H9 (cell line): ENCODE measurements at regions not wholly inside any gene's neighbourhood (a gene's known extent, or its start where the extent isn't known, plus 50 kb on each side); places are given as distances from the start of the nearest gene placed in this dataset.

Source experiments
- DNase-seq: peaks from one replicate; pipeline ENCODE4 v3.0.0-alpha.2; 2017
- H2AFZ ChIP-seq: one replicate; pipeline ENCODE4 v1.6.1; 2013; ENCODE audit warnings: mild to moderate bottlenecking, low read length, control low read depth, moderate library complexity
- H2AK5ac ChIP-seq: 2 replicates; pipeline ENCODE4 v1.6.1; 2013; ENCODE audit warnings: low read length, control low read depth, mixed read lengths; ENCODE audit not compliant: insufficient read length
- H2BK120ac ChIP-seq: one replicate; pipeline ENCODE4 v1.6.1; 2013; ENCODE audit warnings: low read depth, mild to moderate bottlenecking, low read length, control low read depth, inconsistent platforms; ENCODE audit not compliant: poor library complexity, severe bottlenecking
- H2BK12ac ChIP-seq: 2 replicates; pipeline ENCODE4 v1.6.1; 2013; ENCODE audit warnings: low read length, control low read depth, mixed read lengths, low read depth; ENCODE audit not compliant: insufficient read length
- H2BK15ac ChIP-seq: 2 replicates; pipeline ENCODE4 v1.6.1; 2013; ENCODE audit warnings: low read depth, low read length, control low read depth
- H2BK20ac ChIP-seq: one replicate; pipeline ENCODE4 v1.6.1; 2013; ENCODE audit warnings: low read depth, mild to moderate bottlenecking, low read length, control low read depth, inconsistent platforms; ENCODE audit not compliant: poor library complexity, severe bottlenecking
- H2BK5ac ChIP-seq: 2 replicates; pipeline ENCODE4 v1.6.1; 2013; ENCODE audit warnings: low read length, control low read depth, mixed read lengths; ENCODE audit not compliant: insufficient read length
- H3K14ac ChIP-seq: 2 replicates; pipeline ENCODE4 v1.6.1; 2013; ENCODE audit warnings: low read length, control low read depth; ENCODE audit not compliant: insufficient read depth
- H3K18ac ChIP-seq: 2 replicates; pipeline ENCODE4 v1.6.1; 2013; ENCODE audit warnings: low read depth, mild to moderate bottlenecking, mixed read lengths, low read length, control low read depth; ENCODE audit not compliant: insufficient read length
- H3K23ac ChIP-seq: 2 replicates; pipeline ENCODE4 v1.6.1; 2013; ENCODE audit warnings: low read length, control low read depth, mixed read lengths, low read depth; ENCODE audit not compliant: insufficient read length
- H3K23me2 ChIP-seq: 2 replicates; pipeline ENCODE4 v1.6.1; 2013; ENCODE audit warnings: low read depth, mild to moderate bottlenecking, mixed read lengths, low read length, control low read depth; ENCODE audit not compliant: insufficient read length, poor library complexity, severe bottlenecking
- H3K27ac ChIP-seq: 2 replicates; pipeline ENCODE4 v1.5.1; 2013; ENCODE audit warnings: low read length, control low read depth, mixed read lengths, low read depth; ENCODE audit not compliant: insufficient read length
- H3K27me3 ChIP-seq: 2 replicates; pipeline ENCODE4 v1.6.1; 2013; ENCODE audit warnings: low read length, control low read depth, inconsistent platforms; ENCODE audit not compliant: insufficient read depth
- H3K4ac ChIP-seq: 2 replicates; pipeline ENCODE4 v1.6.1; 2013; ENCODE audit warnings: low read depth, mild to moderate bottlenecking, control low read depth, inconsistent platforms, low read length, moderate library complexity
- H3K4me1 ChIP-seq: 2 replicates; pipeline ENCODE4 v1.6.1; 2013; ENCODE audit warnings: low read length, control low read depth, inconsistent platforms; ENCODE audit not compliant: insufficient read depth
- H3K4me2 ChIP-seq: 2 replicates; pipeline ENCODE4 v1.6.1; 2013; ENCODE audit warnings: low read length, control low read depth, mixed read lengths; ENCODE audit not compliant: insufficient read length, insufficient read depth
- H3K56ac ChIP-seq: 2 replicates; pipeline ENCODE4 v1.6.1; 2013; ENCODE audit warnings: low read depth, mild to moderate bottlenecking, mixed read lengths, low read length, control low read depth; ENCODE audit not compliant: insufficient read length
- H3K79me1 ChIP-seq: 2 replicates; pipeline ENCODE4 v1.6.1; 2013; ENCODE audit warnings: low read depth, mild to moderate bottlenecking, moderate library complexity, low read length, control low read depth, inconsistent platforms; ENCODE audit not compliant: insufficient read depth, poor library complexity, severe bottlenecking
- H3K79me2 ChIP-seq: 2 replicates; pipeline ENCODE4 v1.6.1; 2013; ENCODE audit warnings: low read length, control low read depth, inconsistent platforms; ENCODE audit not compliant: insufficient read depth
- H3K9ac ChIP-seq: 2 replicates; pipeline ENCODE4 v1.6.1; 2013; ENCODE audit warnings: low read length, control low read depth, mixed read lengths; ENCODE audit not compliant: insufficient read length; ENCODE audit errors: extremely low read depth
- H3K9me3 ChIP-seq: one replicate; pipeline ENCODE4 v1.6.1; 2013; ENCODE audit warnings: low read depth, low read length, inconsistent platforms; ENCODE audit not compliant: control insufficient read depth
- H3T11ph ChIP-seq: one replicate; pipeline ENCODE4 v1.6.1; 2013; ENCODE audit warnings: mild to moderate bottlenecking, low read length, control low read depth, inconsistent platforms
- H4K20me1 ChIP-seq: one replicate; pipeline ENCODE4 v1.6.1; 2013; ENCODE audit not compliant: control insufficient read depth, insufficient read length, insufficient read depth
- H4K5ac ChIP-seq: 2 replicates; pipeline ENCODE4 v1.6.1; 2013; ENCODE audit warnings: low read depth, mild to moderate bottlenecking, mixed read lengths, low read length, control low read depth; ENCODE audit not compliant: insufficient read length
- H4K8ac ChIP-seq: replicated peaks from 2 replicates; pipeline ENCODE4 v1.6.1; 2013; ENCODE audit warnings: low read length, control low read depth, mixed read lengths, low read depth; ENCODE audit not compliant: insufficient read length
- H4K91ac ChIP-seq: 2 replicates; pipeline ENCODE4 v1.6.1; 2013; ENCODE audit warnings: low read depth, mild to moderate bottlenecking, moderate library complexity, mixed read lengths, low read length, control low read depth; ENCODE audit not compliant: insufficient read length
- H3K27ac Mint-ChIP-seq, 3 experiments: 2 replicates in 2 of 3; 3 replicates in 1 of 3; pipeline ENCODE4 v1.8.0; 2020 to 2021; ENCODE audit warnings: mixed read lengths in 3 of 3, mild to moderate bottlenecking in 1 of 3, moderate library complexity in 1 of 3
- H3K27me3 Mint-ChIP-seq: 2 replicates; pipeline ENCODE4 v1.8.0; 2021; ENCODE audit warnings: low read depth, mild to moderate bottlenecking, moderate library complexity, mixed read lengths
- H3K36me3 Mint-ChIP-seq, 3 experiments: 2 replicates in 2 of 3; 3 replicates in 1 of 3; pipeline ENCODE4 v1.8.0; 2020 to 2021; ENCODE audit warnings: low read depth in 3 of 3, mixed read lengths in 3 of 3; ENCODE audit not compliant: insufficient read depth in 1 of 3
- H3K4me1 Mint-ChIP-seq, 2 experiments: 2 replicates each; pipeline ENCODE4 v1.8.0; 2020; ENCODE audit warnings: mixed read lengths in 2 of 2
- H3K4me3 Mint-ChIP-seq, 2 experiments: 2 replicates in 1 of 2; 3 replicates in 1 of 2; pipeline ENCODE4 v1.8.0; 2020 to 2021; ENCODE audit warnings: mild to moderate bottlenecking in 2 of 2, mixed read lengths in 2 of 2, moderate library complexity in 1 of 2
- H3K9me3 Mint-ChIP-seq, 2 experiments: 2 replicates in 1 of 2; 3 replicates in 1 of 2; pipeline ENCODE4 v1.8.0; 2020; ENCODE audit warnings: mild to moderate bottlenecking in 2 of 2, mixed read lengths in 2 of 2, moderate library complexity in 1 of 2
- WGBS: extraction: QIAGEN DNeasy Blood & Tissue Kit; methylation state at CpG from one replicate; pipeline ENCODE4 v1.1.7; 2013; ENCODE audit warnings: missing lambda C conversion rate, low lambda C conversion rate, mixed read lengths; ENCODE audit not compliant: insufficient read length; ENCODE audit errors: extremely low coverage; 5-methylcytosine and 5-hydroxymethylcytosine counted together
- TF ChIP-seq, protein P1 (sequence below): fragments of 200-600 bp; sonication (generic); conservative IDR thresholded peaks from 3 replicates; pipeline ENCODE4 v1.8.0; 2021; ENCODE audit warnings: antibody characterized with exemption, mild to moderate bottlenecking

DNA sequence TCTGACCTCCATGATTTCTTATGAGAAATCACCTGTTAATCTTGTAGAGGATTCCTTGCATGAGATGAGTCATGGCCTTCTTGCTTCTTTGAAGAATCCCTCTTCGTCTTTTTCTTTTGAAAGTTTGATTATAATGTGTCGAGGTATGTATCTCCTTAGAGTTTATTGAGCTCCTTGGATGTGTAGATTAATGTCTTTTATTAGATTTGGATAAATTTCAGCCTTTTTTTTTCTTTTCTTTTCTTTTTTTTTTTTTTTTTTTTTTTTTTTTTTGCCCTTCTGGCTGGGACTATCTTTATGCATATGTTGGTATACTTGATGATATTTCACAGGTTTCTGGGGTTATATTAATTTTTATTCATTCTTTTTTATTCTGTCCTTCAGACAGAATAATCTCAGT, 72.3 kb upstream of the ITGA4 start:
- H3K23me2 ChIP-seq = no peaks in the 10 kb centered on the region
- H2BK12ac ChIP-seq = no peak overlapping the region
- H3T11ph ChIP-seq = no peak overlapping the region
- no peak overlapping the region for H2AFZ ChIP-seq
- H3K9me3 Mint-ChIP-seq = no peaks in the 10 kb centered on the region
- no peak overlapping the region for H3K4me3 Mint-ChIP-seq
- H3K56ac ChIP-seq = no peak overlapping the region
- H3K18ac ChIP-seq = no peak overlapping the region
- H4K91ac ChIP-seq = no peak overlapping the region
- no peak overlapping the region for H4K5ac ChIP-seq
- H2AK5ac ChIP-seq = no peak overlapping the region
- H3K14ac ChIP-seq = no peak overlapping the region
- H3K4ac ChIP-seq = no peak overlapping the region
- H3K4me2 ChIP-seq = no peak overlapping the region
- no peak overlapping the region for H2BK5ac ChIP-seq
- no CpG with 5 or more reads among the region's 2 CpGs for WGBS
- no peaks in the 10 kb centered on the region for H3K9me3 ChIP-seq
- H3K79me1 ChIP-seq = no peaks in the 10 kb centered on the region
- no peak overlapping the region for H3K27ac Mint-ChIP-seq
- H3K4me1 Mint-ChIP-seq = no peaks in the 10 kb centered on the region
- no peak overlapping the region for H2BK120ac ChIP-seq
- no peaks in the 10 kb centered on the region for H3K27me3 Mint-ChIP-seq
- no peaks in the 10 kb centered on the region for H4K20me1 ChIP-seq
- no peak overlapping the region for H4K8ac ChIP-seq
- H2BK20ac ChIP-seq = no peak overlapping the region
- no peaks in the 10 kb centered on the region; a peak in 1 of 7 replicates for H3K36me3 Mint-ChIP-seq
- no peak overlapping the region for H3K23ac ChIP-seq
- no peaks in the 10 kb centered on the region for H3K79me2 ChIP-seq
- H2BK15ac ChIP-seq = no peak overlapping the region
- H3K27me3 ChIP-seq = no peaks in the 10 kb centered on the region
- no peaks in the 10 kb centered on the region for H3K4me1 ChIP-seq
- H3K27ac ChIP-seq = no peak overlapping the region
- H3K9ac ChIP-seq = no peak overlapping the region
- TF ChIP-seq, protein P1, sequence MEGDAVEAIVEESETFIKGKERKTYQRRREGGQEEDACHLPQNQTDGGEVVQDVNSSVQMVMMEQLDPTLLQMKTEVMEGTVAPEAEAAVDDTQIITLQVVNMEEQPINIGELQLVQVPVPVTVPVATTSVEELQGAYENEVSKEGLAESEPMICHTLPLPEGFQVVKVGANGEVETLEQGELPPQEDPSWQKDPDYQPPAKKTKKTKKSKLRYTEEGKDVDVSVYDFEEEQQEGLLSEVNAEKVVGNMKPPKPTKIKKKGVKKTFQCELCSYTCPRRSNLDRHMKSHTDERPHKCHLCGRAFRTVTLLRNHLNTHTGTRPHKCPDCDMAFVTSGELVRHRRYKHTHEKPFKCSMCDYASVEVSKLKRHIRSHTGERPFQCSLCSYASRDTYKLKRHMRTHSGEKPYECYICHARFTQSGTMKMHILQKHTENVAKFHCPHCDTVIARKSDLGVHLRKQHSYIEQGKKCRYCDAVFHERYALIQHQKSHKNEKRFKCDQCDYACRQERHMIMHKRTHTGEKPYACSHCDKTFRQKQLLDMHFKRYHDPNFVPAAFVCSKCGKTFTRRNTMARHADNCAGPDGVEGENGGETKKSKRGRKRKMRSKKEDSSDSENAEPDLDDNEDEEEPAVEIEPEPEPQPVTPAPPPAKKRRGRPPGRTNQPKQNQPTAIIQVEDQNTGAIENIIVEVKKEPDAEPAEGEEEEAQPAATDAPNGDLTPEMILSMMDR = no peak
- no peak for DNase-seq
